HepG2 (cell line): ENCODE measurements at regions not wholly inside any gene's neighbourhood (a gene's known extent, or its start where the extent isn't known, plus 50 kb on each side); places are given as distances from the start of the nearest gene placed in this dataset.

ENCODE experiments used
- ATAC-seq: fragments of 200-7000 bp; cut with Tn5 transposase; 3 replicates; pipeline ENCODE4 v1.9.1; 2020; ENCODE audit warnings: mild to moderate bottlenecking, moderate library complexity
- BruUV-seq: library from RNA; stranded (reverse); fragments of 400-500 nt; replicated peaks from 2 replicates; lab custom pipeline; 2021; lab: Mats Ljungman, UMichigan
- CTCF ChIA-PET: fragments of 300-600 bp; formaldehyde crosslinking; extraction: SDS; loops from one replicate; lab custom pipeline; 2021; ENCODE audit warnings: low total read pairs, inconsistent platforms, low intra/inter-chr PET ratio; lab: Yijun Ruan, JAX
- POLR2A ChIA-PET: fragments of 350-600 bp; sonication (Branson Sonifier 250); formaldehyde crosslinking; loops from one replicate; lab custom pipeline; 2020; ENCODE audit warnings: antibody characterized with exemption, inconsistent platforms; lab: Yijun Ruan, JAX
- DNase-seq: peaks from one replicate; pipeline ENCODE4 v3.0.0-alpha.2; 2015; ENCODE audit warnings: low spot score
- FAIRE-seq: peaks from 3 replicates; lab custom pipeline; 2011; peaks lifted over from hg19 to GRCh38; lab: Jason Lieb, UNC
- H2AFZ ChIP-seq: one replicate; pipeline ENCODE4 v1.6.1; 2011; ENCODE audit warnings: low read length, inconsistent platforms
- H3K27ac ChIP-seq: fragments of 300-600 bp; 3 replicates; pipeline ENCODE4 v1.8.0; 2011; ENCODE audit warnings: mixed run types, mild to moderate bottlenecking, mixed read lengths, low read length, inconsistent platforms; ENCODE audit not compliant: insufficient read depth; ENCODE audit errors: extremely low read length
- H3K27me3 ChIP-seq, 2 experiments: fragments of 200-600 bp in 1 of 2; 2 replicates in 1 of 2; 3 replicates in 1 of 2; pipeline versions ENCODE4 v1.6.0 to v1.8.0; 2011; ENCODE audit warnings: low read length in 2 of 2, mild to moderate bottlenecking in 2 of 2, moderate library complexity in 2 of 2, inconsistent platforms in 1 of 2; ENCODE audit not compliant: insufficient read depth in 2 of 2, control insufficient read depth in 1 of 2
- H3K36me3 ChIP-seq, 2 experiments: fragments of 200-600 bp in 1 of 2; replicated peaks in 1 of 2; 2 replicates in 1 of 2; 3 replicates in 1 of 2; pipeline versions ENCODE4 v1.5.1 to v1.8.0; 2011; ENCODE audit warnings: low read length in 2 of 2, inconsistent platforms in 1 of 2; ENCODE audit not compliant: insufficient read depth in 2 of 2, control insufficient read depth in 1 of 2
- H3K4me1 ChIP-seq: 2 replicates; pipeline ENCODE4 v1.5.1; 2012; ENCODE audit warnings: low read length, inconsistent platforms; ENCODE audit not compliant: insufficient read depth
- H3K4me2 ChIP-seq: 2 replicates; pipeline ENCODE4 v1.6.0; 2011; ENCODE audit warnings: low read depth, low read length, inconsistent platforms
- H3K4me3 ChIP-seq, 3 experiments: fragments of 200-600 bp in 1 of 3; sonication (generic), shearing (Covaris generic) in 1 of 3; replicated peaks in 1 of 3; 2 replicates each; pipeline ENCODE4 v1.5.1; 2011 to 2016; ENCODE audit warnings: low read length in 3 of 3, inconsistent platforms in 2 of 3, low read depth in 2 of 3, mild to moderate bottlenecking in 2 of 3, control low read depth in 1 of 3, mixed read lengths in 1 of 3; ENCODE audit not compliant: insufficient read depth in 1 of 3
- H3K79me2 ChIP-seq: one replicate; pipeline ENCODE4 v1.6.1; 2011; ENCODE audit warnings: low read length, inconsistent platforms; ENCODE audit not compliant: insufficient read depth
- H3K9ac ChIP-seq: 2 replicates; pipeline ENCODE4 v1.6.0; 2011; ENCODE audit warnings: mild to moderate bottlenecking, low read depth, low read length, inconsistent platforms; ENCODE audit not compliant: insufficient read depth
- H3K9me3 ChIP-seq: 2 replicates; pipeline ENCODE4 v1.5.1; 2012; ENCODE audit warnings: mild to moderate bottlenecking, low read length
- H4K20me1 ChIP-seq: 2 replicates; pipeline ENCODE4 v1.6.0; 2011; ENCODE audit warnings: inconsistent platforms, mild to moderate bottlenecking, low read length, moderate library complexity; ENCODE audit not compliant: insufficient read depth
- ARID3A ChIP-seq: IDR thresholded peaks from 2 replicates; pipeline ENCODE4 v1.6.1; 2012; ENCODE audit warnings: low read depth, low read length, improper control_type of control experiment
- ATRX ChIP-seq: sonication (generic); formaldehyde crosslinking; IDR thresholded peaks from 2 replicates; pipeline ENCODE4 v1.4.0; 2020; ENCODE audit warnings: missing genetic modification reagents, borderline replicate concordance
- GRHL1 ChIP-seq: sonication (generic); formaldehyde crosslinking; conservative IDR thresholded peaks from 2 replicates; pipeline ENCODE4 v1.8.0; 2022; ENCODE audit warnings: missing genetic modification reagents
- MAFF ChIP-seq: IDR thresholded peaks from 2 replicates; pipeline ENCODE4 v1.6.1; 2011; ENCODE audit warnings: low read depth, low read length, improper control_type of control experiment
- MEF2D ChIP-seq: sonication (generic); formaldehyde crosslinking; IDR thresholded peaks from 2 replicates; pipeline ENCODE4 v1.5.1; 2020; ENCODE audit warnings: mild to moderate bottlenecking, missing genetic modification reagents
- NPAS2 ChIP-seq: sonication (generic); formaldehyde crosslinking; IDR thresholded peaks from 2 replicates; pipeline ENCODE4 v1.8.0; 2022; ENCODE audit warnings: mild to moderate bottlenecking, missing genetic modification reagents, borderline replicate concordance
- THAP11 ChIP-seq: IDR thresholded peaks from 2 replicates; pipeline ENCODE4 v1.6.1; 2016; ENCODE audit warnings: missing biosample characterization, missing genetic modification reagents
- ZNF280D ChIP-seq: sonication (generic); formaldehyde crosslinking; IDR thresholded peaks from 2 replicates; pipeline ENCODE4 v1.5.1; 2020; ENCODE audit warnings: mild to moderate bottlenecking, missing genetic modification reagents
- ZNF34 ChIP-seq: sonication (generic); formaldehyde crosslinking; IDR thresholded peaks from 2 replicates; pipeline ENCODE4 v1.4.0; 2020; ENCODE audit warnings: mild to moderate bottlenecking, missing genetic modification reagents, borderline replicate concordance
- ZNF383 ChIP-seq: sonication (generic); formaldehyde crosslinking; IDR thresholded peaks from 2 replicates; pipeline ENCODE4 v1.4.0; 2020; ENCODE audit warnings: missing genetic modification reagents, mild to moderate bottlenecking, borderline replicate concordance
- ZNF484 ChIP-seq: sonication (generic); formaldehyde crosslinking; IDR thresholded peaks from 2 replicates; pipeline ENCODE4 v1.5.1; 2020; ENCODE audit warnings: mild to moderate bottlenecking, low read depth, missing genetic modification reagents, borderline replicate concordance
- ZNF580 ChIP-seq: IDR thresholded peaks from 2 replicates; pipeline ENCODE4 v1.6.1; 2016; ENCODE audit warnings: low read depth, borderline replicate concordance
- ZNF619 ChIP-seq: sonication (generic); formaldehyde crosslinking; IDR thresholded peaks from 2 replicates; pipeline ENCODE4 v1.4.0; 2020; ENCODE audit warnings: mild to moderate bottlenecking, missing genetic modification reagents
- WGBS: methylation state at CpG from one replicate; pipeline ENCODE4 v1.1.6; 2017; ENCODE audit warnings: low lambda C conversion rate; 5-methylcytosine and 5-hydroxymethylcytosine counted together
- in situ Hi-C: cut with HindIII; loops from 2 replicates; pipeline ENCODE4 v1.10.0; 2017; ENCODE audit warnings: low pct_unique_long_range_greater_than_20kb; ENCODE audit not compliant: extremely low pct_ligation_motif_present
- intact Hi-C: fragments of 100-400 bp; cut with micrococcal nuclease; formaldehyde crosslinking; loops from one replicate; pipeline ENCODE4 v1.10.0; 2022; ENCODE audit not compliant: unreplicated experiment

DNA sequence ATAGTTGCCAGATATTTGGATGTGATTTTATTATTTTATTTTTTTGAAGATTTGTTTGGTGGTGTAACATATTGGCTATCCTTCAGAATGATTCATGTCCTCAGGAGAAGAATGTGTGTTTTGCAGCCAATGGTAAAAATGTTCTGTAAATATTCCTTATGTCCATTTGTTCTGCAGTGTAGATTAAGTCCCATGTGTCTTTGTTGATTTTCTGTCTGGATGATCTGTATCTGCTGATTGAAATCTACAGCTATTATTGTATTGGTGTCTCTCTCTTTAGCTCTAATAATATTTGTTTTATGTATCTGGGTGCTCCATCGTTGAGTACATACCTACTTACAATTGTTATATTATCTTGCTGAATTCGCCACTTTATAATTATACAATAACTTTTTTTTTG is 1641.7 kb downstream of the OTOL1 start:
- no peak overlapping the region for H2AFZ ChIP-seq
- no peak overlapping the region for H3K4me3 ChIP-seq
- TF ChIP-seq ARID3A = no peak
- no peak for TF ChIP-seq GRHL1 (CRISPR knock-in tag)
- no peak for TF ChIP-seq ZNF383 (CRISPR knock-in tag)
- no peak for TF ChIP-seq THAP11 (CRISPR knock-in tag)
- no peak for TF ChIP-seq ZNF619 (CRISPR knock-in tag)
- no peak for TF ChIP-seq ZNF34 (CRISPR knock-in tag)
- no peak for TF ChIP-seq MAFF
- no peak for TF ChIP-seq MEF2D (CRISPR knock-in tag)
- no peak for TF ChIP-seq NPAS2
- TF ChIP-seq ZNF280D (CRISPR knock-in tag) = no peak
- TF ChIP-seq ZNF580 (CRISPR knock-in tag) = no peak
- no peak for TF ChIP-seq ATRX (CRISPR knock-in tag)
- TF ChIP-seq ZNF484 (CRISPR knock-in tag) = no peak
- no peak for DNase-seq
- H4K20me1 ChIP-seq = no peaks in the 10 kb centered on the region
- no peaks in the 10 kb centered on the region for H3K79me2 ChIP-seq
- no peak for FAIRE-seq
- WGBS = 0% methylated on average over 2 of the region's 2 CpGs
- no peaks in the 10 kb centered on the region for H3K27me3 ChIP-seq
- no peaks in the 10 kb centered on the region for H3K36me3 ChIP-seq
- in situ Hi-C loops (no loop called here), intact Hi-C loops (no loop called here)
- ChIA-PET POLR2A (no interaction called here), CTCF (no interaction called here)
- H3K9me3 ChIP-seq = peaks cover 26% of the 10 kb centered on the region
- H3K9ac ChIP-seq = no peak overlapping the region
- H3K27ac ChIP-seq = no peak overlapping the region
- no TSS peak for BruUV-seq
- ATAC-seq = no peak
- no peaks in the 10 kb centered on the region for H3K4me1 ChIP-seq
- no peak overlapping the region for H3K4me2 ChIP-seq
